ENCODE measurements at regions not wholly inside any gene's neighbourhood (a gene's known extent, or its start where the extent isn't known, plus 50 kb on each side); places are given as distances from the start of the nearest gene placed in this dataset.

- no peak for TF ChIP-seq CTCF (conservative IDR thresholded peaks at IDR 0.05)
- WGBS (ENCODE audit: extremely low coverage, insufficient read length, low lambda C conversion rate) = no CpG with 5 or more reads among the region's 5 CpGs
- Histone ChIP-seq H3K9ac (ENCODE audit: extremely low read depth, insufficient read length, low read length) (no peak overlapping the region), H3K27me3 (ENCODE audit: insufficient read depth, low read length) (no peaks in the 10 kb centered on the region), H2BK20ac (ENCODE audit: low read depth, low read length, poor library complexity, severe bottlenecking) (no peak overlapping the region), H3K23me2 (ENCODE audit: insufficient read length, low read depth, low read length, poor library complexity, severe bottlenecking) (no peaks in the 10 kb centered on the region), H2AK5ac (ENCODE audit: insufficient read length, low read length) (no peak overlapping the region), H3K56ac (ENCODE audit: insufficient read length, low read depth, low read length) (no peak overlapping the region), H3K27ac (ENCODE audit: insufficient read length, low read depth, low read length) (no peak overlapping the region), H4K91ac (ENCODE audit: insufficient read length, low read depth, low read length) (no peak overlapping the region), H2BK12ac (ENCODE audit: insufficient read length, low read depth, low read length) (no peak overlapping the region), H3K14ac (ENCODE audit: insufficient read depth, low read length) (no peak overlapping the region), H4K20me1 (ENCODE audit: control insufficient read depth, insufficient read depth, insufficient read length) (no peaks in the 10 kb centered on the region), H3K4ac (ENCODE audit: low read depth, low read length) (no peak overlapping the region), H3K4me2 (ENCODE audit: insufficient read depth, insufficient read length, low read length) (no peak overlapping the region), H3K18ac (ENCODE audit: insufficient read length, low read depth, low read length) (no peak overlapping the region), H3K23ac (ENCODE audit: insufficient read length, low read depth, low read length) (no peak overlapping the region), H4K8ac (replicated peaks; ENCODE audit: insufficient read length, low read depth, low read length) (no peak overlapping the region), H2BK5ac (ENCODE audit: insufficient read length, low read length) (no peak overlapping the region), H3T11ph (ENCODE audit: low read length) (no peak overlapping the region), H3K9me3 (ENCODE audit: control insufficient read depth, low read depth, low read length) (no peaks in the 10 kb centered on the region), H2AFZ (ENCODE audit: low read length) (no peak overlapping the region), H3K4me1 (ENCODE audit: insufficient read depth, low read length) (no peaks in the 10 kb centered on the region), H3K79me2 (ENCODE audit: insufficient read depth, low read length) (no peaks in the 10 kb centered on the region), H3K79me1 (ENCODE audit: insufficient read depth, low read depth, low read length, poor library complexity, severe bottlenecking) (no peaks in the 10 kb centered on the region), H4K5ac (ENCODE audit: insufficient read length, low read depth, low read length) (no peak overlapping the region), H2BK15ac (ENCODE audit: low read depth, low read length) (no peak overlapping the region), H2BK120ac (ENCODE audit: low read depth, low read length, poor library complexity, severe bottlenecking) (no peak overlapping the region)
- no peak for DNase-seq
- H3K27me3 Mint-ChIP-seq (ENCODE audit: low read depth) = no peaks in the 10 kb centered on the region
- H3K4me3 Mint-ChIP-seq = no peak overlapping the region
- peaks cover 0 to 2% of the 10 kb centered on the region in 2 experiments; a peak in 2 of 4 replicates for H3K4me1 Mint-ChIP-seq
- no peak overlapping the region for H3K27ac Mint-ChIP-seq
- H3K36me3 Mint-ChIP-seq (ENCODE audit: insufficient read depth in 1 of 3, low read depth in 3 of 3) = peaks cover 0 to 2% (median 1%) of the 10 kb centered on the region in 3 experiments; a peak in 4 of 7 replicates
- peaks cover 0 to 2% of the 10 kb centered on the region in 2 experiments; a peak in 4 of 5 replicates for H3K9me3 Mint-ChIP-seq
Measured at GRCh38 chr3:176964661-176965060, 232.6 kb downstream of the TBL1XR1 start.

All from H9 (cell line).